ENCODE measurements at regions not wholly inside any gene's neighbourhood (a gene's known extent, or its start where the extent isn't known, plus 50 kb on each side); places are given as distances from the start of the nearest gene placed in this dataset.

GRCh38 chr14:40417777-40418401 lies 985.7 kb upstream of the FBXO33 start:
- peak overlapping the region; percentile 37 for H3K4me2 ChIP-seq (ENCODE audit: low read depth, low read length, poor library complexity, severe bottlenecking)
- no peak overlapping the region for H3K27ac ChIP-seq (ENCODE audit: low read depth, low read length)
- no peak overlapping the region for H3K9ac ChIP-seq (ENCODE audit: low read length)
- no peaks in the 10 kb centered on the region for H3K9me3 ChIP-seq (ENCODE audit: insufficient read depth, low read length)
- no peaks in the 10 kb centered on the region for H3K36me3 ChIP-seq (ENCODE audit: low read length)
- no peaks in the 10 kb centered on the region for H3K27me3 ChIP-seq (ENCODE audit: low read length)
- no peak for TF ChIP-seq EZH2phosphoT487 (conservative IDR thresholded peaks at IDR 0.05; ENCODE audit: low read length)
- TF ChIP-seq CTCF (IDR thresholded peaks at IDR 0.05; ENCODE audit: insufficient read depth, low read length, poor library complexity, severe bottlenecking), result peak; percentile 51
- H3F3A ChIP-seq (ENCODE audit: insufficient read depth), result no peaks in the 10 kb centered on the region
- no peak overlapping the region for H3K4me3 ChIP-seq (ENCODE audit: insufficient read depth, low read length, poor library complexity, severe bottlenecking)
- peak overlapping the region; percentile 69 for H2AFZ ChIP-seq (ENCODE audit: low read depth, low read length, severe bottlenecking)
- no peaks in the 10 kb centered on the region for H3K9me2 ChIP-seq (replicated peaks; ENCODE audit: insufficient read depth, low read length)
- no peaks in the 10 kb centered on the region for H3K79me2 ChIP-seq (ENCODE audit: insufficient read depth, low read length)
- H4K20me1 ChIP-seq (ENCODE audit: low read depth, low read length), result no peaks in the 10 kb centered on the region

GRCh38 chr14:40416565-40416964 lies 984.3 kb upstream of the FBXO33 start:
- H2AFZ ChIP-seq (ENCODE audit: low read depth, low read length, severe bottlenecking), result peak overlapping the region; percentile 44
- no peak overlapping the region for H3K27ac ChIP-seq (ENCODE audit: low read depth, low read length)
- no peak overlapping the region for H3K4me2 ChIP-seq (ENCODE audit: low read depth, low read length, poor library complexity, severe bottlenecking)
- no peaks in the 10 kb centered on the region for H3K36me3 ChIP-seq (ENCODE audit: low read length)
- no peaks in the 10 kb centered on the region for H3F3A ChIP-seq (ENCODE audit: insufficient read depth)
- TF ChIP-seq CTCF (IDR thresholded peaks at IDR 0.05; ENCODE audit: insufficient read depth, low read length, poor library complexity, severe bottlenecking), result no peak
- TF ChIP-seq EZH2phosphoT487 (conservative IDR thresholded peaks at IDR 0.05; ENCODE audit: low read length), result no peak
- H3K9me3 ChIP-seq (ENCODE audit: insufficient read depth, low read length), result peaks cover 1% of the 10 kb centered on the region; the same call in 1 of the 2 replicates
- H3K9me2 ChIP-seq (replicated peaks; ENCODE audit: insufficient read depth, low read length), result no peaks in the 10 kb centered on the region
- no peaks in the 10 kb centered on the region for H3K27me3 ChIP-seq (ENCODE audit: low read length)
- no peaks in the 10 kb centered on the region for H4K20me1 ChIP-seq (ENCODE audit: low read depth, low read length)
- no peak overlapping the region for H3K9ac ChIP-seq (ENCODE audit: low read length)
- no peak overlapping the region for H3K4me3 ChIP-seq (ENCODE audit: insufficient read depth, low read length, poor library complexity, severe bottlenecking)
- H3K79me2 ChIP-seq (ENCODE audit: insufficient read depth, low read length), result no peaks in the 10 kb centered on the region

- H3K79me2 ChIP-seq (ENCODE audit: insufficient read depth, low read length), result no peaks in the 10 kb centered on the region
- H3K9me3 ChIP-seq (ENCODE audit: insufficient read depth, low read length), result peaks cover 13% of the 10 kb centered on the region; the same call in 1 of the 2 replicates
- no peaks in the 10 kb centered on the region for H3F3A ChIP-seq (ENCODE audit: insufficient read depth)
- H3K27ac ChIP-seq (ENCODE audit: low read depth, low read length), result no peak overlapping the region
- H3K9me2 ChIP-seq (replicated peaks; ENCODE audit: insufficient read depth, low read length), result no peaks in the 10 kb centered on the region
- H3K4me2 ChIP-seq (ENCODE audit: low read depth, low read length, poor library complexity, severe bottlenecking), result no peak overlapping the region
- H3K27me3 ChIP-seq (ENCODE audit: low read length), result no peaks in the 10 kb centered on the region
- H2AFZ ChIP-seq (ENCODE audit: low read depth, low read length, severe bottlenecking), result no peak overlapping the region
- no peak overlapping the region for H3K4me3 ChIP-seq (ENCODE audit: insufficient read depth, low read length, poor library complexity, severe bottlenecking)
- no peaks in the 10 kb centered on the region for H3K36me3 ChIP-seq (ENCODE audit: low read length)
- no peak overlapping the region for H3K9ac ChIP-seq (ENCODE audit: low read length)
- H4K20me1 ChIP-seq (ENCODE audit: low read depth, low read length), result no peaks in the 10 kb centered on the region
- no peak for TF ChIP-seq EZH2phosphoT487 (conservative IDR thresholded peaks at IDR 0.05; ENCODE audit: low read length)
- no peak for TF ChIP-seq CTCF (IDR thresholded peaks at IDR 0.05; ENCODE audit: insufficient read depth, low read length, poor library complexity, severe bottlenecking)
Measured at GRCh38 chr14:40414386-40414785, 982.2 kb upstream of the FBXO33 start.
